IPS DF 6.9 (cell line): ENCODE measurements at regions not wholly inside any gene's neighbourhood (a gene's known extent, or its start where the extent isn't known, plus 50 kb on each side); places are given as distances from the start of the nearest gene placed in this dataset.

Source experiments
- DNase-seq: peaks from one replicate; pipeline ENCODE4 v3.0.0-alpha.2; 2013; ENCODE audit warnings: low read depth, low spot score
- H3K27ac ChIP-seq: one replicate; pipeline ENCODE4 v1.5.1; 2013; ENCODE audit warnings: low read length, control low read depth
- H3K27me3 ChIP-seq: 2 replicates; pipeline ENCODE4 v1.6.1; 2013; ENCODE audit warnings: mild to moderate bottlenecking, low read length; ENCODE audit not compliant: control insufficient read depth, insufficient read depth
- H3K36me3 ChIP-seq: 2 replicates; pipeline ENCODE4 v1.6.1; 2013; ENCODE audit warnings: low read length; ENCODE audit not compliant: control insufficient read depth, insufficient read depth
- H3K4me1 ChIP-seq: 2 replicates; pipeline ENCODE4 v1.6.1; 2013; ENCODE audit warnings: low read length; ENCODE audit not compliant: control insufficient read depth, insufficient read depth
- H3K4me3 ChIP-seq: 2 replicates; pipeline ENCODE4 v1.5.1; 2013; ENCODE audit warnings: mild to moderate bottlenecking, low read length
- H3K9me3 ChIP-seq: 2 replicates; pipeline ENCODE4 v1.6.1; 2013; ENCODE audit warnings: low read length, inconsistent platforms; ENCODE audit not compliant: control insufficient read depth, insufficient read depth
- WGBS: extraction: QIAGEN DNeasy Blood & Tissue Kit; methylation state at CpG from one replicate; pipeline ENCODE4 v1.1.7; 2013; ENCODE audit warnings: mixed read lengths, missing lambda C conversion rate; ENCODE audit not compliant: insufficient read length, insufficient coverage; 5-methylcytosine and 5-hydroxymethylcytosine counted together

DNA sequence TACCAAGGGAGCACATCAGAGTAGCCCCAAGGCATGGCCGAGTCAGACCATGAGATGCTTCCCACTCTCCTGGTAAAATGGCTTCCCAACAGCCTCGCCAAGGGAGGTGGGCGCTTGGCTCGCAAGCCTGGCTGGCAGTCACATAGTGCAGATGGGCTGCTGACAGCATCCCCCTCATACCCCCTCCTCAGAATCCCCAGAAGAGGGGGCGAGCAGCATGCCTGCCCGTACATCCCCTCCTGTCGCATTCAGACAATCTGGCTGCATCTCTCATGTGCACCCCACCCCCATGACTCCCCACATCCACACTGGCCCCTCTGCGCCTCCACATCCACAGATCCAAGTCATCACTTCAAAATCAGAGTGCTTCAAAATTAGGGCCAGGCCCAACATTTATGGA, 54.0 kb upstream of the CES5A start:
- H3K4me1 ChIP-seq: no peaks in the 10 kb centered on the region
- H3K36me3 ChIP-seq: no peaks in the 10 kb centered on the region
- WGBS: no CpG with 5 or more reads among the region's 8 CpGs
- H3K4me3 ChIP-seq: no peak overlapping the region
- no peak overlapping the region for H3K27ac ChIP-seq
- DNase-seq: no peak
- no peaks in the 10 kb centered on the region for H3K9me3 ChIP-seq
- no peaks in the 10 kb centered on the region for H3K27me3 ChIP-seq

DNA sequence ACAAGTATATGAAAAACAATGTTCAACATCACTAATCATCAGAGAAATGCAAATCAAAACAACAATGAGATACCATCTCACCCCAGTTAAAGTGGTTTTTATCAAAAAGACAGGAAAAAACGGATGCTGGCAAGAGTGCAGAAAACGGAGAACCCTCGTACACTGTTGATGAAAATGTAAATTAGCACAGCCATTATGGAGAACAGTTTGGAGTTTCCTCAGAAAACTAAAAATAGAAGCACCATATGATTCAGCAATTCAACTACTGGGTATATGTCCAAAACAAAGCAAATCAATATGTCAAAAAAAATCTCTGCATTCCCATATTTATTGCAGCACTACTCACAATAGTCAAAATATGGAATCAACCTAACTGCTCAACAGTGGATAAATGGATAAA, 50.1 kb upstream of the CES5A start:
- WGBS: no CpG with 5 or more reads among the region's 3 CpGs
- DNase-seq: no peak
- Histone ChIP-seq H3K4me3 (no peak overlapping the region), H3K27me3 (no peaks in the 10 kb centered on the region), H3K9me3 (no peaks in the 10 kb centered on the region), H3K27ac (no peak overlapping the region), H3K36me3 (no peaks in the 10 kb centered on the region), H3K4me1 (no peaks in the 10 kb centered on the region)
